HG02678 (cell line): ENCODE measurements at regions not wholly inside any gene's neighbourhood (a gene's known extent, or its start where the extent isn't known, plus 50 kb on each side); places are given as distances from the start of the nearest gene placed in this dataset.

ENCODE experiments used
- ATAC-seq: cut with Tn5 transposase; IDR thresholded peaks from one replicate; pipeline ENCODE4 v1.9.1; 2021; ENCODE audit warnings: mild to moderate bottlenecking, moderate library complexity; ENCODE audit not compliant: unreplicated experiment

GRCh38 chr14:38103542-38104225 is 104.0 kb upstream of the SSTR1 start:
- ATAC-seq, result no peak

GRCh38 chr14:38105106-38105702 is 102.5 kb upstream of the SSTR1 start:
- no peak for ATAC-seq

- ATAC-seq, result peak; percentile 81
These were observed 100.5 kb upstream of the SSTR1 start for GRCh38 chr14:38107216-38107631.

- no peak for ATAC-seq
These were observed 99.0 kb upstream of the SSTR1 start for GRCh38 chr14:38108681-38109080.

GRCh38 chr14:38110258-38110657 is 97.4 kb upstream of the SSTR1 start:
- no peak for ATAC-seq

GRCh38 chr14:38111046-38111445 is 96.7 kb upstream of the SSTR1 start:
- no peak for ATAC-seq

GRCh38 chr14:38113546-38113945 is 94.2 kb upstream of the SSTR1 start:
- ATAC-seq, result no peak

GRCh38 chr14:38116895-38117294 is 90.8 kb upstream of the SSTR1 start:
- no peak for ATAC-seq

- ATAC-seq, result no peak
These were observed 87.6 kb upstream of the SSTR1 start for GRCh38 chr14:38120109-38120508.

- ATAC-seq, result no peak
These were observed 86.2 kb upstream of the SSTR1 start for GRCh38 chr14:38121320-38122020.

GRCh38 chr14:38122241-38122640 is 85.5 kb upstream of the SSTR1 start:
- no peak for ATAC-seq

GRCh38 chr14:38124506-38124905 is 83.2 kb upstream of the SSTR1 start:
- no peak for ATAC-seq

GRCh38 chr14:38125481-38126037 is 82.1 kb upstream of the SSTR1 start:
- no peak for ATAC-seq

GRCh38 chr14:38127356-38127755 is 80.3 kb upstream of the SSTR1 start:
- ATAC-seq, result no peak

- no peak for ATAC-seq
These were observed 79.9 kb upstream of the SSTR1 start for GRCh38 chr14:38127784-38128183.

- ATAC-seq, result no peak
These were observed 79.1 kb upstream of the SSTR1 start for GRCh38 chr14:38128640-38129039.

- ATAC-seq, result no peak
These were observed 78.5 kb upstream of the SSTR1 start for GRCh38 chr14:38129192-38129591.

- ATAC-seq, result no peak
These were observed 78.0 kb upstream of the SSTR1 start for GRCh38 chr14:38129705-38130104.

GRCh38 chr14:38134416-38135030 is 73.2 kb upstream of the SSTR1 start:
- no peak for ATAC-seq

GRCh38 chr14:38135106-38135867 is 72.4 kb upstream of the SSTR1 start:
- ATAC-seq, result no peak

GRCh38 chr14:38137005-38137404 is 70.7 kb upstream of the SSTR1 start:
- no peak for ATAC-seq
